ENCODE measurements at regions not wholly inside any gene's neighbourhood (a gene's known extent, or its start where the extent isn't known, plus 50 kb on each side); places are given as distances from the start of the nearest gene placed in this dataset.

GRCh38 chr3:80550174-80550573, 782.4 kb upstream of the ROBO1 start:
- H3K27ac ChIP-seq: no peak overlapping the region
- WGBS: 51% methylated on average over 5 of the region's 5 CpGs
- no peak for DNase-seq (ENCODE audit: low spot score in 2 of 2)
- no peaks in the 10 kb centered on the region for H3K27me3 ChIP-seq
- H3K36me3 ChIP-seq: no peaks in the 10 kb centered on the region
- H3K4me1 ChIP-seq: no peaks in the 10 kb centered on the region
- TF ChIP-seq CTCF (IDR thresholded peaks at IDR 0.05) (no peak), POLR2A (IDR thresholded peaks at IDR 0.05) (no peak), EP300 (IDR thresholded peaks at IDR 0.05) (no peak), POLR2AphosphoS5 (IDR thresholded peaks at IDR 0.05) (no peak)
- H3K9me3 ChIP-seq: no peaks in the 10 kb centered on the region
- H3K4me3 ChIP-seq: no peak overlapping the region

DNA sequence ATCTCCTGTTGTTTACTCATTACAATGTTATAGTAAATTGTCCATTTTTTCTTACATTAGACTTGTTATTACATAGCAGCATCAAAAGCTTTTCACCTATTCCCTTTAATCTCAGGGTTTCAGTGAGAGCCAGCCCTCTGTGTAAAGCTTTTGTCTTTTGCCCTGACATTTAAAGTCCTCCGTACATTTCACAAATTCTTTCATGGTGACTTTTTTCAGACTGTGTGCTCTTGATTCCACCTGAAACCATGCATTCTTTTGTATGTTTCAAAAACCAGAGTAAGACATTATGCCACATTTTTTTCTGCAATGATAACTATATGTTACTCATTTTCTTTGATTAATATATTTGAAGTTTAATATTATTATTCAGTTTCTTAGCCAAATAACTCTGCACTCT, 781.4 kb upstream of the ROBO1 start:
- DNase-seq (ENCODE audit: low spot score in 2 of 2): no peak

GRCh38 chr3:80543154-80543553, 775.4 kb upstream of the ROBO1 start:
- no peak for DNase-seq (ENCODE audit: low spot score in 2 of 2)
- no peaks in the 10 kb centered on the region for H3K4me1 ChIP-seq
- 71% methylated on average over 2 of the region's 2 CpGs for WGBS
- no peak overlapping the region for H3K4me3 ChIP-seq
- no peak overlapping the region for H3K27ac ChIP-seq
- H3K9me3 ChIP-seq: no peaks in the 10 kb centered on the region
- no peaks in the 10 kb centered on the region for H3K27me3 ChIP-seq
- TF ChIP-seq POLR2A (IDR thresholded peaks at IDR 0.05) (no peak), CTCF (IDR thresholded peaks at IDR 0.05) (no peak), EP300 (IDR thresholded peaks at IDR 0.05) (no peak), POLR2AphosphoS5 (IDR thresholded peaks at IDR 0.05) (no peak)
- H3K36me3 ChIP-seq: no peaks in the 10 kb centered on the region

More for the DNA sequence above, 781.4 kb upstream of the ROBO1 start:
- Histone ChIP-seq H3K27ac (no peak overlapping the region), H3K27me3 (no peaks in the 10 kb centered on the region), H3K9me3 (no peaks in the 10 kb centered on the region), H3K4me1 (no peaks in the 10 kb centered on the region), H3K4me3 (no peak overlapping the region), H3K36me3 (no peaks in the 10 kb centered on the region)
- no peak for TF ChIP-seq EP300 (IDR thresholded peaks at IDR 0.05)
- no peak for TF ChIP-seq POLR2AphosphoS5 (IDR thresholded peaks at IDR 0.05)
- no peak for TF ChIP-seq CTCF (IDR thresholded peaks at IDR 0.05)
- no peak for TF ChIP-seq POLR2A (IDR thresholded peaks at IDR 0.05)
- 67% methylated on average over 1 of the region's 1 CpG for WGBS

- no peak for TF ChIP-seq POLR2AphosphoS5 (IDR thresholded peaks at IDR 0.05)
- Histone ChIP-seq H3K9me3 (no peaks in the 10 kb centered on the region), H3K36me3 (no peaks in the 10 kb centered on the region), H3K4me1 (no peaks in the 10 kb centered on the region), H3K27me3 (no peaks in the 10 kb centered on the region), H3K4me3 (no peak overlapping the region), H3K27ac (no peak overlapping the region)
- DNase-seq (ENCODE audit: low spot score in 2 of 2): no peak
Observed at GRCh38 chr3:80542456-80542855, 774.7 kb upstream of the ROBO1 start.

DNA sequence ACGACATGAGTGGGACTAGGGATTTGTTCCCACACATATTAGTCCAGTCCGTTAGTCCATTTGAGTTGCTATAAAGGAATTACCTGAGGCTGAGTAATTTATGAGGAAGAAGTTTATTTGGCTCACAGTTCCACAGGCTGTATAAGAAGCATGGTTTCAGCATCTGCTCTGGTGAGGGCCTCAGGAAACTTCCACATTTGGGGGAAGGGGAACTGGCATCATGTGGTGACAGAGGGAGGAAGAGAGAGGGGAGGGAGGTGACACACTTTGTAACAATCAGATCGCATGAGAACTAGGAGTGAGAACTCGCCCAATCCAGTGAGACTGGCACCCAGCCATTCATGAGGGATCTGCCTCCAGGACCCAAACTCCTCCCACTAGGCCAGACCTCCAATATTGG, 769.9 kb upstream of the ROBO1 start:
- Histone ChIP-seq H3K4me3 (no peak overlapping the region), H3K9me3 (no peaks in the 10 kb centered on the region), H3K27me3 (no peaks in the 10 kb centered on the region), H3K36me3 (no peaks in the 10 kb centered on the region), H3K27ac (no peak overlapping the region), H3K4me1 (no peaks in the 10 kb centered on the region)
- 71% methylated on average over 4 of the region's 4 CpGs for WGBS
- DNase-seq (ENCODE audit: low spot score in 2 of 2): no peak
- no peak for TF ChIP-seq CTCF (IDR thresholded peaks at IDR 0.05)
- TF ChIP-seq POLR2AphosphoS5 (IDR thresholded peaks at IDR 0.05): no peak
- TF ChIP-seq POLR2A (IDR thresholded peaks at IDR 0.05): no peak
- no peak for TF ChIP-seq EP300 (IDR thresholded peaks at IDR 0.05)

DNA sequence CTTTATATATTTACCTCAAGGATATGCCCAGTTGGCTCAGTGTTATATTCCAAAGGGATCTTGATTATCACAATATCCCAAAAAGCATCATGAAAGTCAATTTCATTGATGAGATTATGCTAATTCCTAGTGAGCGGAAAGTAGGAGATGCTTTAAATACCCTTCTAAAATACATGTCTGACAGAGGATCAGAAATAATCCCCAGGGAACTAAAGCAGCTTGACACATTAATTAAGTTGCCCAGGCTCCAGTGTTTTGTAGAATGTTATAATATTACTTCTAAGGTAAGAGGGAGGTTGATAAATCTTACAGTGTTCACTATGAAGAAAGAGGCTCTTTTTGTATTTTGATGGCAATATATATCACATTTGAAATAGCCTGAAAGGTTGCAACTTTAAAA, 767.5 kb upstream of the ROBO1 start:
- Histone ChIP-seq H3K4me1 (no peaks in the 10 kb centered on the region), H3K9me3 (no peaks in the 10 kb centered on the region), H3K27me3 (no peaks in the 10 kb centered on the region), H3K4me3 (no peak overlapping the region), H3K27ac (no peak overlapping the region), H3K36me3 (no peaks in the 10 kb centered on the region)
- TF ChIP-seq EP300 (IDR thresholded peaks at IDR 0.05) (no peak), POLR2AphosphoS5 (IDR thresholded peaks at IDR 0.05) (no peak), CTCF (IDR thresholded peaks at IDR 0.05) (no peak), POLR2A (IDR thresholded peaks at IDR 0.05) (no peak)
- DNase-seq (ENCODE audit: low spot score in 2 of 2): no peak
- 87% methylated on average over 1 of the region's 1 CpG for WGBS

Data from suprapubic skin (tissue), 4 donors.